ENCODE measurements at regions not wholly inside any gene's neighbourhood (a gene's known extent, or its start where the extent isn't known, plus 50 kb on each side); places are given as distances from the start of the nearest gene placed in this dataset.

DNA sequence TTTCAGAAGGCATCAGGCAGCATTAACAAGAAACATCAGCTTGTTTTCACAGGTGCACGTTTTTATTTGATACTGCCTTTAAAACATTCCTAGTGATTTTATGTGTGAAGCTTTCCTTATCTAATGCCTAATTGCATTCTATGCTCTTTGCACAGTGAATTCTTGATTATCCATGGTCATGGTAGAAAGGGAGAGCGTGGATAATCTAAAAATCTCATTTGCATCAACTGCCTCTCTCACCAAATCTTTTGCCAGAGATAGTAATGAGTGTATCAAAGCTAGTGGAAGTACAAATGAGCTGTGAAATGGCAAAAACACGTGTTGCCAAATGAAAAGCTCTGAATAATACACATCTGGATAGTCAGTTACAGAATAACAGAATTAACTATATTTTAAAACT, 170.5 kb downstream of the NAA11 start:
- TF ChIP-seq, protein P1, sequence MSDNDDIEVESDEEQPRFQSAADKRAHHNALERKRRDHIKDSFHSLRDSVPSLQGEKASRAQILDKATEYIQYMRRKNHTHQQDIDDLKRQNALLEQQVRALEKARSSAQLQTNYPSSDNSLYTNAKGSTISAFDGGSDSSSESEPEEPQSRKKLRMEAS (IDR thresholded peaks at IDR 0.05; ENCODE audit: low read depth, low read length), result no peak
- TF ChIP-seq, protein P2, sequence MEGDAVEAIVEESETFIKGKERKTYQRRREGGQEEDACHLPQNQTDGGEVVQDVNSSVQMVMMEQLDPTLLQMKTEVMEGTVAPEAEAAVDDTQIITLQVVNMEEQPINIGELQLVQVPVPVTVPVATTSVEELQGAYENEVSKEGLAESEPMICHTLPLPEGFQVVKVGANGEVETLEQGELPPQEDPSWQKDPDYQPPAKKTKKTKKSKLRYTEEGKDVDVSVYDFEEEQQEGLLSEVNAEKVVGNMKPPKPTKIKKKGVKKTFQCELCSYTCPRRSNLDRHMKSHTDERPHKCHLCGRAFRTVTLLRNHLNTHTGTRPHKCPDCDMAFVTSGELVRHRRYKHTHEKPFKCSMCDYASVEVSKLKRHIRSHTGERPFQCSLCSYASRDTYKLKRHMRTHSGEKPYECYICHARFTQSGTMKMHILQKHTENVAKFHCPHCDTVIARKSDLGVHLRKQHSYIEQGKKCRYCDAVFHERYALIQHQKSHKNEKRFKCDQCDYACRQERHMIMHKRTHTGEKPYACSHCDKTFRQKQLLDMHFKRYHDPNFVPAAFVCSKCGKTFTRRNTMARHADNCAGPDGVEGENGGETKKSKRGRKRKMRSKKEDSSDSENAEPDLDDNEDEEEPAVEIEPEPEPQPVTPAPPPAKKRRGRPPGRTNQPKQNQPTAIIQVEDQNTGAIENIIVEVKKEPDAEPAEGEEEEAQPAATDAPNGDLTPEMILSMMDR (IDR thresholded peaks at IDR 0.05; ENCODE audit: low read depth, low read length), result no peak

Measured in NB4 (cell line).